GM11168 (cell line): ENCODE measurements at regions not wholly inside any gene's neighbourhood (a gene's known extent, or its start where the extent isn't known, plus 50 kb on each side); places are given as distances from the start of the nearest gene placed in this dataset.
"Not testable (repeated sequence)": the region's sequence is repeated elsewhere in the genome, so short reads cannot be mapped to it uniquely, and the experiment has no call there.

Experiments used
- in situ Hi-C: fragments of 300-500 bp; cut with MboI; formaldehyde crosslinking; loops from one replicate; pipeline ENCODE4 v1.12.0; 2022; ENCODE audit warnings: low sequenced_read_pairs; ENCODE audit not compliant: unreplicated experiment

GRCh38 chr5:157948738-157949410 lies 89.9 kb upstream of the CLINT1 start:
- in situ Hi-C loops: loop anchor here (10.0 kb wide), 1 partner anchor 124 kb away; no protein-coding TSS in a partner anchor

GRCh38 chr5:157947156-157947555 lies 88.2 kb upstream of the CLINT1 start:
- in situ Hi-C loops: loop anchor here (10.0 kb wide), 1 partner anchor 122 kb away; no protein-coding TSS in a partner anchor

- in situ Hi-C loops: loop anchor here (10.0 kb wide), 1 partner anchor 121 kb away; no protein-coding TSS in a partner anchor
Measured at GRCh38 chr5:157945822-157946221, 86.9 kb upstream of the CLINT1 start.

- in situ Hi-C loops: loop anchor here (10.0 kb wide), 1 partner anchor 120 kb away; no protein-coding TSS in a partner anchor
Measured at GRCh38 chr5:157944938-157945337, 86.0 kb upstream of the CLINT1 start.

GRCh38 chr5:157944077-157944633 lies 85.2 kb upstream of the CLINT1 start:
- in situ Hi-C loops: loop anchor here (10.0 kb wide), 1 partner anchor 119 kb away; no protein-coding TSS in a partner anchor

GRCh38 chr5:157942595-157942994 lies 83.7 kb upstream of the CLINT1 start:
- in situ Hi-C loops: loop anchor here (10.0 kb wide), 1 partner anchor 118 kb away; no protein-coding TSS in a partner anchor

- in situ Hi-C loops: loop anchor here (10.0 kb wide), 1 partner anchor 117 kb away; no protein-coding TSS in a partner anchor
Measured at GRCh38 chr5:157941616-157942015, 82.7 kb upstream of the CLINT1 start.

- in situ Hi-C loops: not testable (repeated sequence)
Measured at GRCh38 chr5:157938101-157938500, 79.2 kb upstream of the CLINT1 start.

- in situ Hi-C loops: not testable (repeated sequence)
Measured at GRCh38 chr5:157936776-157937501, 78.0 kb upstream of the CLINT1 start.

GRCh38 chr5:157934600-157934999 lies 75.7 kb upstream of the CLINT1 start:
- in situ Hi-C loops: no loop called here

- in situ Hi-C loops: no loop called here
Measured at GRCh38 chr5:157933005-157933404, 74.1 kb upstream of the CLINT1 start.

- in situ Hi-C loops: no loop called here
Measured at GRCh38 chr5:157930710-157931109, 71.8 kb upstream of the CLINT1 start.

- in situ Hi-C loops: no loop called here
Measured at GRCh38 chr5:157926977-157927376, 68.0 kb upstream of the CLINT1 start.

GRCh38 chr5:157925786-157926671 lies 67.1 kb upstream of the CLINT1 start:
- in situ Hi-C loops: no loop called here

GRCh38 chr5:157924931-157925729 lies 66.2 kb upstream of the CLINT1 start:
- in situ Hi-C loops: no loop called here

- in situ Hi-C loops: no loop called here
Measured at GRCh38 chr5:157924490-157924889, 65.5 kb upstream of the CLINT1 start.

- in situ Hi-C loops: no loop called here
Measured at GRCh38 chr5:157923765-157924164, 64.8 kb upstream of the CLINT1 start.

- in situ Hi-C loops: no loop called here
Measured at GRCh38 chr5:157922026-157922425, 63.1 kb upstream of the CLINT1 start.

GRCh38 chr5:157920828-157921170 lies 61.9 kb upstream of the CLINT1 start:
- in situ Hi-C loops: no loop called here
